DMS 273 (cell line): ENCODE measurements at regions not wholly inside any gene's neighbourhood (a gene's known extent, or its start where the extent isn't known, plus 50 kb on each side); places are given as distances from the start of the nearest gene placed in this dataset.
A peak's percentile ranks its signal among the peaks of the same experiment; 100 is the strongest.

ENCODE experiments used
- DNase-seq: peaks from one replicate; lab custom pipeline; 2025; ENCODE audit not compliant: unreplicated experiment; lab: John Stamatoyannopoulos, UW

DNA sequence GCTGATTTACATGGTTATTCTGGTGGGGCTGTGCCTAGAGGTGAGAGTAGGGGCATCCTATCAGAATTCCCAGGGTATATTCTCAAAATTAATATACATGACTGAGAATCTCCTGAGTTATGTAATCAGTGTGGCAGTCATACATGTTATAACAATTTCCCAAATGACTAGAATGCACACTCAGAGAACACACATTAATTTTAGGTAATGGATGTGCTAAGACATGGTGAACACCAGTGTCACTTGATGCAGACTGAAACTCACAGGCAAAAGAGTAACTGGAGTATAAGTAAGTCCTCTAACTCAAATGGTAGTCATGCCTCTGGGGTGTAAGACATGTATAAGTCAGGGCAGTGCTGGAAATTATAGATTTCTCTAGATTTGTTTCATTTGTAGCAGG lies 1198.4 kb upstream of the CITED2 start:
- no peak for DNase-seq

DNA sequence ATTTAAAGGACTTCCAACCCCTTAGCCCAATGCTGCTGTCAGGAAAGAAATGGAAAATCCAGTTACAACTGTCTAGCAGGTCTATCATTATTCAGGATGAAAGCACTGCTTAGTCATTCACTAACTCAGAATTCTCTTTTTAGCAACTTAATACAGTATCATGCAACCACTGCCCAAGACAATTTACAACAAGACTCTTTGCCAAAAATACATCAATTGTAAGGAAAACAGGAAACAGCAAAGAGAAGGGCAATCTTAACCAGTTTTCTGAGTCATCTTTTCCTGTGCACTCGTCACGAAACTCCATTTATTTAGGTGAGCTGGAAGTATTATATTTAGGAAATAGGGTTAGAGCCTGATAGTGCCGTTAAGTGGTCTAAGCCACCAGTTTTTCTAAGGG lies 1197.7 kb upstream of the CITED2 start:
- DNase-seq = no peak

DNA sequence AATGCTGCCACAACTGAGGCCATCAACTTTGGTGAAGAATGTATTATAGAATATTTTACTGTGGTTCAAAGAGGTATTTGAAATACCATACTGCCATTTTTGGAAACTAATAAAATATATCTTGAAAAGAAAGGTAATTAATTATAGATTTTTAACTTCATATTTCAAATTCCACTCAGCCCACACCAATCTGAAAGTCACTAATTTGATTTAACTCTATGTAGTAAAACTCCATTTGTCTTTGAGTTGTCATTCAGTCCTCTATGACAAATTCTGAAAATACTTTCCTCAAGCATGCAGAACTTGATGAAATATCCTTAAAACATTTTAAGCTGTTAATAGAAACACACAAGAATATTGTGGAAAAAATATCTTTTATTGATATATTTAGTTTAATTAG lies 1196.7 kb upstream of the CITED2 start:
- no peak for DNase-seq

DNA sequence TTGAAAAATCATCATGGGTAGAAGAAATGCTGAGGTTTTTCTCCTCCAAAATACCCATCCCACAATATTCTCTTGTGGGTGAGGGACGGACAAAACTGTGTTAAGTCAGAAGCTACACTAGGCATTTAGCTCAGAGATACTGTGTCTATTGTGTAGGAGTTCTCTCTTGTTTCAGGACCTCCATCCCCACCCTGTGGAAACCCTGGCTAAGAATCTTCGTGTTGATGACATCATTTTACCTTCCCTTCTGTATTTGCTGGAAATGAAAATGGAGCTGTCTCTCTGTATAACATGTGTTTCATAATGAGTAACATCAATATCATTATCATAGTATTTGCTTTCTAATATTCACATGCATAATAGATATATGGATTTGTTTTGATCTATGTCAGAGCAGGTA lies 1193.0 kb upstream of the CITED2 start:
- DNase-seq = no peak

DNA sequence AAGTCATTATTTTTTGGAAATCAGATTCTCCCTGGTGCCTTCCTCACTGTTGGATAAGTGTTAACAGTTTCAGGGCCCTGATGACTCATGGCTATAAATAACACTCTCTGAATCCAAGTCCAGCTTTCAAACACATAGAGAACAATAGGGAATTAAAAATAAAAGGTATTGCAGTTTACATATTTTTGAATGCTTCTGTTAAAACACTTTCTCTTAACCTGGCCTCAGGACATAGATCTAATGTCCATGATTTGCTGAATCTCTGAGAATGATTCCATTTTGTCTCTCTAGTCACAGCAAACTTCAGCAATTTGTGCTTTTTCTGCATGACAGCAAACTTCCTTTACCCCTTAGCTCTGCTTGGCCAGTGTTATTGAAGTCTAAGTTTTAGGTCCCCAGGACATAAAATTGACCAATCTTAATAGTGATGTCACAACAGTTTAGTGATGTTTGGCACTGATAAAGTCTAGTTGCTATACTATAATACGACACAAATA lies 1192.4 kb upstream of the CITED2 start:
- no peak for DNase-seq

DNA sequence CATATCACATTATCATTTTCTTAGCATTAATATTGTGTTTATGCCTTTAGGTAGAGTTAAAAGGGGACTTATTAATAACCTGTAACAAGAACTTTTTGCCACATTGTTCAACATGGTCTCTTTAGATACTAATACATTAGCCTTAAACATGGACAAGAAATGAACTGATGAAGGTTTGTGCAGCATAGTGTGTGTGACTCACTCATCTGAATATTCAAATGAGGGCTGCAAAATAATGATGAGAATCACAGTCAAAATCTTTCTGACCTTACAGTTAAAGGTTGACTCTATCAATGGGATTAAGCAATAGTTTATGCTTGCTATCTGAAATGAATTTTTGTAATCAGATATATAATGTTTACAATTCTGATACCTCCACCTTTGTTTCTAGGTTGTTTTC lies 1189.3 kb upstream of the CITED2 start:
- DNase-seq = no peak

DNA sequence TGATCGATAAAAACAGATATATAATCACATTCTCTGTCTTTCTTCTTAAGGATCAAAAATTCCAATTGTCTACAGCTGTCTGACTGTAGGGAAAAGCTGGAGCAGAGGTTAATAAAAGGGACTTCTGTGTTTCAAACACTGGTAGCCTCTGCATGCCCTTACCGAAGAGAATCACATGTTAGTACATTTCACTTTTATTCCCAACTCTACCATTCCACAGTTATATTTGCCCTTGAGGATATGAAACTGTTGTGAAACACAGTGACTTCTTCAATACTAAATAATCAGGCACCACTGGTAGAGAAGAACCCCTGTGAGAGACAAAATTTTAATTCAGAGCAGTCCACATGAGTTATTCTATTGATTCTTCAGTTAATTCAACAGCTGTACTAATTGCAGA lies 1187.3 kb upstream of the CITED2 start:
- no peak for DNase-seq

DNA sequence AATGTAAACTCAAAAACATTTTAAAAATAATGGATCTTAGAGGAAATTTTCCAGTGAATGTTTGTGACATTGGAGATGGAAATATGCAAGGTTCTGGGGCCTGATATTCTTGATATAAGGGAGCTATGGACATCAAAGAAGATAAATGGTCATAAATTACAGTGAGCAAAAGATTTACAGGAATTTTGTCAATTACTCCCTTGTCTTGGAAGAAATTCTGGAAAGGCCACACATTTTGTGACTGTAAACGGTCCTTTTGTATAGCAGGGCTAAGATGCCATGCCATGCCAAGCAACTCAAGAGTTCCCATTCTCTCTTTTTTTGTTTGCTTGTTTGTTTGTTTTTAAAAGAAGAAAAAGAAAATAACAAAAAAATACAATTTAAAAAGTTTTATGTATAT lies 1186.2 kb upstream of the CITED2 start:
- DNase-seq = no peak

DNA sequence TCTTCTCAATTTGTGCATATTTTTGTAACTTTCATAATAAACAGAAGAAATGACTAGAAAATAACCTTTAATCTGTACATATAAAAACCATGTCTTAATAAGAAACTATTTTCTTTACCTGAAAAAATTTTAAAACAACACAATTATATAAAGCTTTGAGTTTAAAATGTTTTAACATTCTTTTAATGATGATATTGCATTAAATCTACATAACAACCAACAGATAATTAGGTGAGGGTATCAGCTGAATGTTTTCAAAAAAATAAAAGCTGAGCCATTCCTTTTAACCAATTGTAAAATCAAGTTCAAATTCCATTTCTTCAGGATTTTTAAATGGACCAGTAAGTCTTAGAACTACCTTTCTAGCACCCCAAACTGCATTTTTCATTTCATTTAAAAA lies 1185.0 kb upstream of the CITED2 start:
- DNase-seq = no peak

DNA sequence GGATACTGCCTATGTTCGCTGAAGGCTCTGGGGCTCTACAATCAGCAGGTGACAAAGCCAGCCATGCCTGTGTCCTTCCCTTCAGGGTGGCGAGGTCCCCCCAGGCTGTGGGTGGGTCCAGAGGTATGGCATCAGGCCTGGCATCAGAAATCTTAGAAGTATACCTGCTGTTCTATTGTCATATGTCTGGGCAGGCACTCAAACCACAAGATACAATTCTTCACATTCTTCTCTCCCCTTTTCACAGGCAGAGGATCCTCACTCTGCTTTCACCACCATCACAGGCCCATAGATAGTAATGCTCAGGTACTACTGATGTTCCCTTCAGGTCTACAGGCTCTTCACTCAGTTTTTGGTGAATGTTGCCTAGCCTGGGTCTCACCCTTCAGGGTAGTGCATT lies 1180.0 kb upstream of the CITED2 start:
- no peak for DNase-seq

DNA sequence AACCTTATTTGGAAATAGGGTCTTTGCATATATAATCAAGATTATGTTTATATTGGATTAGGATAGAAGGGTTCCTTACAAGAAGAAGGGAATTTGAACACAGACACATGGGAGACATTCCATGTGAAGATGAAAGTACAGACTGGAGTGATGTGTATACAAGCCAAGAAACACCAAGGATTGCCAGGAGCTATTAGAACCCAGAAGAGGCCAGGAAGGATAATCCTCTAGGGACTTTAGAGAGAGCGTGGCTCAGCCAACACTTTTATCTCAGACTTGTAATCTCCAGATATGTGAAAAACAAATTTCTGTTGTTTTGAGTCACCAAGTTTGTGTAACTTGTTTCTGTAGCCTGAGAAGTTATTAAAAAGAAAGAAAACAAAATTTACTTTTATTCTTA lies 1173.9 kb upstream of the CITED2 start:
- no peak for DNase-seq

DNA sequence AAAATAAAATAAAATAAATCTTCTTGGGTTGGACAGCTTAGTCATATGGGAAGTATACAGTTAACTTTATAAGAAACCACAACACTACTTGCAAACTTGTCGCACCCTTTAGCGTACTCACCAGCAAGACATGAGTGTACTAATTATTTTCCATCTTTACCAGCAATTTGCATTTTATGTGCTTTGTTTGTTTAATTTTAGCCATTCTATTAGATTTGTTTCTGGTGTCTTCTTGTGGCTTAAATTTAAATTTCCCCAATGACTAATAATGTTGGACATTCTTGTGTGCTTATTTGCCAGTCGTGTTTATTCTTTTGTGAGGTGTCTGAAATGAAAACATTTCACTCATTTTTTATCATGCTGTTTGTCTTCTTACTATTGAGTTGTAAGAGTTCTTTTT lies 1172.2 kb upstream of the CITED2 start:
- DNase-seq = no peak

DNA sequence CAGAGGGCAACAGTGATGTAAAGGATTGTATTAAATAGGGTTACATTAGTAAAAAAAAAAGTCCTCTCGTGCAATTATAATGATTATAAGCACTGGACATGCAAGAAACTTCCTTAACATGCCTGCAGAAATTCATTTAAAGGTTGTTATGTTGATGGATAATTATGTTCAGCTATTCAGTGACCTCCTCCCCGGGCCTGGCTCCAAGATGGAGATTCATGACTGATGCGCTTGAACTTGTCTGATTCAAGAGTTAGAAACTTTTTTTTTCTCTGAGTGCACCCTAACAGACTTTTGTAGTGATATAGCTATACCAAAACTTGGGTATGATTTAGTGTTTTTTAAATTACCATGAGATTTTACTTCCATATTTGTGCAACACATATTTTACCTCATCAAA lies 1170.0 kb upstream of the CITED2 start:
- DNase-seq = no peak

DNA sequence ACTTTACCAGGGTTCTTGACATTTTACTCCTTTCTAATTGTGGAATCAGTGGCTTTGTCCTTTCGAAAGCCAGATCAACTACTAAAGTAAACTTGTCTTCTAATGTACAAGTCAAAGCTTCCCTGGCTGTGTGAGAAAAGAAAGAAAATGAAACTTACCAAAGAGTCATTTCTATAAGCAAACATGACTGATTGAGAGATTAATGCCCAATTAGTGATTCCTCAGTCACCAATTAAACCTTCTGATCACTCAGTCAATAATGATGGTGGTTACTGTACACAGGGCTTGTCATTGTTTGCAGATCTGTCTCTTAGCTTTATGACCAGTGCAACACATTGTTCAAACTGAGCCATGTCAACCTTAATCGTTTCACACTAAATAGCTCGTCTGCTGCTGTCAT lies 1168.4 kb upstream of the CITED2 start:
- DNase-seq = no peak

DNA sequence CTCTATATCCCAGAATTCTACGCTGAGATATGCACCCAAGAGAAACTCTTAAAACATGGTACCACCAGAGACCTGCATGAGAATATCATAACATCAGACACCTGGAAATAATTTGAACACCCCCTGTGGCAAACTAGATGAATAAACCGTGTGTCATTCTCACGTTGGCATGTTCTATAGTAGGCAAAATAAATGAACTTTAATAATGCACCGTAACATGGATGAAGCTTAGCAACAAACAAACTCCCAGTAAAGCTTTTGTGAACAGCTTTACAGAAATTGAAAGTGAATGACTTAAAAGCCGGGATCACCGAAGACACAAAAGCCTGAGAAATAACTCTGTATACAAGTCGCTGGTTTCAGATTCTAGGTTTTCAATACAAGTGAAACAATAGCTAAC lies 1166.8 kb upstream of the CITED2 start:
- no peak for DNase-seq

DNA sequence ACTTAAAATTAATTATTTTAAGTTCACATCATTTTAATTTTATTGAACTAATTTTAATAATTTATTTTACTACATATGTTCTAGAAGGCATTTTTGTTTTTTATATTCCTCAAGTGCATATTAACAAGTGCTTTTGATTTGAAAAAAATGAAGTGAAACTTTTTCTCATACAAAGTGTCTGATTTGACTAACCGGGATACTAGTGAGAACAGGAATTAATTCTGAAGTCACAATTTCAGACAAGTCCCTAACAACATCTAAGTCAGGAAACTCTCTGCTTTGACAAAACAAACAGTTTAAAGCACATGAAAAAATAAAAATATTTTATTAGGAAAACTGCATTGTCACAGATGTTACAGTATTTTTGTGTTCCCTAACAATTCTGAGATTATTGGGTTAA lies 1166.3 kb upstream of the CITED2 start:
- DNase-seq = no peak

DNA sequence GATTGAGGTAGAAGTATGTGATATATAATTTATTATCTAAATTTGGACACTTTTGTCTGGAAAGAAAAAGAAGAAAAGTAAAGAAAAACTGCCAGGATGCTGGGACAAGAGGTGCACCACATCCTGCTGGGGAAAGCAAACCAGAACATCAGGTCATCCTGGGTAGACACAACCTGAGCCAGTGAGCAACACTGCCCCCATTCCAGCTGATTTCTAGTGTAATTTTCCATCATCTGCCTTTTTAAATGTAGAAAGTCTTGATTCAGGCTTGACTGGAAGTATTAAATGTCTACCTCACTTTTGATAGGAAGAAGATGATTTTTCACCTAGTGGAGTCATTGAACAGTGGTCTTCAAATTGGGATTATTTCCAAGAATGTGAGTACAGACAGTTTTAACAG lies 1164.5 kb upstream of the CITED2 start:
- DNase-seq = peak; percentile 3

DNA sequence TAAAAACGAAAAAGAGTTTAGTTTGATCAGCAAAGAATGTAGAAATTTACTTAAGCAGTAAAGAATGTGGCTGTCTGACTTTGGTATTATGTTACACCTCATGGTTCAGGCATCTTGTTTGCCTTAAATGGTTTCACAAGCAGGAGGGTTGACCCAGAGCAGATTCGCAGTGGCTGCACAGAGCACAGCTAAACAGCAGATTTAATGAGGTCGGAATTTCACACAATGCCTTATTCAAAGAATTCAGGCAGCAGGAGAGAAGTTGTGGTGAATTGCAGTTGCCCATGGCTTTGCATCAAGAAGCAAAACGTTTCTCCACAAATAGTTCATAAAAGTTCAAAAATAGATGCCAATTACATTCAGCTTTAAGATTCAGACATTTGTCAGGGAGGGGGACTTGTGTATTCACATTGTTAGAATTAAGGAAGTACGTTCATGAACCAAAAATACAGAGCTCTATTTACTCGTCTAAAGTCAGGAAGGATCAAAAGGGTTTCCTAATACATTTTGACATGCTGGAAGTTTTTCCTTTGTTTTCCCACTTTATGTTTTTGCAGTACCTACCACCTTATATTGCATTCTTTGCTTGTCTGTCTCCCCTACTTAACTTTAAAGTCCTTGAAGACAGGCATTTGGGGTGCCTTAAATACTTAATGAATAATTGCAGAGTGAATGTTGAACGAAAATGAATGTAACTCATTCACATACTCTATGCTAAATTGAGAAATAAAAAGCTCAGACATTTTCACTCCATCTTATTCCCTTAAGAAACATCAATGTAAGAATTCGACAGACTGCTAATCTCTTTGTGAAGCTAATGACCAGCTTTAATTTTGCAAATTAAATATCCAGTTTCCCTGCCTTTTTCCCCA lies 1163.6 kb upstream of the CITED2 start:
- DNase-seq = peak; percentile 33

DNA sequence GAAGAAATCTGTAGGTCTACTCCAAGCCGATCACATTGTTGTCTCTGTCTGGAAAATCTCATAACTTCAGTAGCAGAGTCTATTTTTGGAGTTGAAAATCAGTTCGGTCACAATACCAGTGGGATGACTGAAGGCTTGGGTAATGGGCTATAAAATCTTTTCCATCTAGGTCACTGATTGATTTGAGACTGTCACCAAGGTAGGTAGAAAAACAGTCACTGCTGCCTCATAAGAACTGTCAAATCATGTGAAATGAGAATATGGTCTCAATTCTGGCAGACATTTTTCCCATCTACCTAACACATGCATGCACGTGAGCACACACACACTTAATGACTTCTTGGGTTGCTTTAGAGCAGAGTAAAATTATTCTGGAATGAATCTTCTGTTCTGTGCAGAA lies 1162.8 kb upstream of the CITED2 start:
- no peak for DNase-seq

DNA sequence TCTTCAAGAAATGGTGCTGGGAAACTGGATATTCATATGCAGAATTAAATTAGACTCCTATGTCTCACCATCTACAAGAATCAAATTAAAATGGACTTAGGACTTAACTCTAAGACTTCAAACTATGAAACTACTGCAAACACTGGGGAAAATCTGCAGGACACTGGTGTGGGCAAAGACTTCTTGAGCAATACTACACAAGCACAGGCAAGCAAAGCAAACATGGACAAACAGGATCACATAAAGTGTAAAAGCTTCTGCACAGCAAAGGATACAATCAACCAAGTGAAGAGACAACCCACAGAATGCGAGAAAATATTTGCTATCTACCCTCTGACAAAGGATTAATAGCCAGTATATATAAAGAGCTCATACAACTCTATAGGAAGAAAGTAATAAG lies 1161.1 kb upstream of the CITED2 start:
- no peak for DNase-seq

DNA sequence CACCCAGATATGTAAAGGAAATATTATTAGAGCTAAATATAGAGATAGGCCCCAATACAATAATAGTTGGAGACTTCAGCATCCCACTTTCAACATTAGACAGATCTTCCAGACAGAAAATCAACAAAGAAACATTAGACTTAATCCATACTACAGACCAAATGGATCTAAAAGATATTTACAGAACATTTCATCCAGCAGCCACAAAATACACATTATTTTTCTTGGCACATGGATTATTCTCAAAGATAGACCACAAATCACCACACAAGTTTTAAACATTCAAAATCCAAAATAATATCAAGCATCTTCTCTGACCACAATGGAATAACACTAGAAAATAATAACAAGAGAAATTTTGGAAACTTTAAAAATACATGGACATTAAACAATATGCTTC lies 1159.1 kb upstream of the CITED2 start:
- no peak for DNase-seq

DNA sequence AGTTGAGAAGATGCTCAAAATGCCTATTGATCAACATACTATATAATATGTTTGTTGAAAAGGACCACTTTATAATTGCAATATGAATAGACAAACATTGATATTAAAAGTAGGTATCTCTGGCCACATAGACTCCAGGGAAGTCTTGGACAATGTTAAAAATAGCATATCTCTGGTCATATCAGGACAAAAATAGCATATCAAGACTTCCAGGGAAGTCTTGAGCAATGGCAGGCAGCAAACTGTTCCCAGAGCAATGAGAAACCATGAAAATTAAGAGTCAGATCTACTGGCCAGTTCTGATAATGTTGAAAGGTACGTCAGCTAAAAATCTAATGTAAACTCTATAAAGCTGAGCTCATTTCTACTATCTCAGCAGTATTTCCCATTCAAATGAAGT lies 1130.3 kb upstream of the CITED2 start:
- DNase-seq = no peak

DNA sequence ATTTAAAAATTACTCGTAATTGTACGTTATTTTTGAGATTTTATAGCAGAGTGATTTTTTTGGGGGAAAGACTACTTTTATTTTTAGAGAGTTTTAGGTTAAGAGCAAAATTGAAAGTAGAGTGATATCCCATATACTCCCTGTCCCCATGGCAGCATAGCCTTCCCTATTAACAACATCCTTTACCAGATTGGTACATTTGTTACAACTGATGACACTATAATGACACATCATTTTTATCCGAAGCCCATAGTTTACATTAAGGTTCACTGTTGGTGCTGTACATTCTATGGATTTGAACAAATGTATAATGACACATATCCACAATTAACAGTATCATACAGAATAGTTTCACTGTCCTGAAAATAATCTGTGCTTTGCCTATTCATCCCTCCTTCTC lies 1126.4 kb upstream of the CITED2 start:
- DNase-seq = no peak
